ENCODE measurements at regions not wholly inside any gene's neighbourhood (a gene's known extent, or its start where the extent isn't known, plus 50 kb on each side); places are given as distances from the start of the nearest gene placed in this dataset.

DNA sequence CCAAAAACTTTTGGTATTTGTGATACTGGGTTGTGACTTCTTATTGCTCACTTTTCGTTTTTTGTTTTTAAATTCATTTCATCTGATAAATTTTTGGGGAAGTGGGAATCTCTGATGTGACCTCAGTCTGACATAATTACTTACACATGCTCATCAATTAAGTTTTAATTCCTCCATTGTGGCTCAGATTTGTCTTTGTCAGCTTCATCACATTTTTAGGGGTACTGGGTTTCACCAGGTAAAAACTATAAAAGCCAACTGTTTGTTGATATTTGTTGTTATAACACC, 425.3 kb upstream of the TGFBR2 start:
- H3K27ac ChIP-seq = no peak overlapping the region
- H3K36me3 ChIP-seq = no peaks in the 10 kb centered on the region
- TF ChIP-seq Cebpa-rat (IDR thresholded peaks at IDR 0.05) = no peak
- no peaks in the 10 kb centered on the region for H3K27me3 ChIP-seq
- H3K9ac ChIP-seq = no peak overlapping the region
- H4K20me1 ChIP-seq = no peaks in the 10 kb centered on the region
- no peaks in the 10 kb centered on the region for H3K9me3 ChIP-seq
- no peak overlapping the region for H3K4me3 ChIP-seq
- no peaks in the 10 kb centered on the region for H3K4me1 ChIP-seq
- no peak overlapping the region for H3K4me2 ChIP-seq

- Histone ChIP-seq H3K4me1 (no peaks in the 10 kb centered on the region), H3K9ac (no peak overlapping the region), H3K4me2 (no peak overlapping the region), H3K27ac (no peak overlapping the region), H3K9me3 (no peaks in the 10 kb centered on the region), H3K27me3 (no peaks in the 10 kb centered on the region), H3K4me3 (no peak overlapping the region), H4K20me1 (no peaks in the 10 kb centered on the region), H3K36me3 (no peaks in the 10 kb centered on the region)
- TF ChIP-seq Cebpa-rat (IDR thresholded peaks at IDR 0.05) = no peak
These were observed 424.8 kb upstream of the TGFBR2 start for GRCh38 chr3:30181581-30181980.

GRCh38 chr3:30183421-30183820, 423.0 kb upstream of the TGFBR2 start:
- Histone ChIP-seq H3K9me3 (no peaks in the 10 kb centered on the region), H3K4me3 (no peak overlapping the region), H3K36me3 (no peaks in the 10 kb centered on the region), H3K27ac (no peak overlapping the region), H3K27me3 (no peaks in the 10 kb centered on the region), H3K4me2 (no peak overlapping the region), H4K20me1 (no peaks in the 10 kb centered on the region), H3K4me1 (no peaks in the 10 kb centered on the region), H3K9ac (no peak overlapping the region)
- TF ChIP-seq Cebpa-rat (IDR thresholded peaks at IDR 0.05) = no peak

GRCh38 chr3:30184091-30184810, 422.1 kb upstream of the TGFBR2 start:
- H3K4me3 ChIP-seq = no peak overlapping the region
- no peaks in the 10 kb centered on the region for H4K20me1 ChIP-seq
- no peak overlapping the region for H3K4me2 ChIP-seq
- H3K9ac ChIP-seq = no peak overlapping the region
- no peak for TF ChIP-seq Cebpa-rat (IDR thresholded peaks at IDR 0.05)
- H3K27ac ChIP-seq = no peak overlapping the region
- no peaks in the 10 kb centered on the region for H3K9me3 ChIP-seq
- H3K27me3 ChIP-seq = no peaks in the 10 kb centered on the region
- no peaks in the 10 kb centered on the region for H3K36me3 ChIP-seq
- no peaks in the 10 kb centered on the region for H3K4me1 ChIP-seq

GRCh38 chr3:30185872-30186271, 420.5 kb upstream of the TGFBR2 start:
- no peaks in the 10 kb centered on the region for H3K27me3 ChIP-seq
- no peak overlapping the region for H3K9ac ChIP-seq
- H3K4me3 ChIP-seq = no peak overlapping the region
- no peak overlapping the region for H3K27ac ChIP-seq
- H3K9me3 ChIP-seq = no peaks in the 10 kb centered on the region
- no peaks in the 10 kb centered on the region for H3K4me1 ChIP-seq
- H3K36me3 ChIP-seq = no peaks in the 10 kb centered on the region
- TF ChIP-seq Cebpa-rat (IDR thresholded peaks at IDR 0.05) = no peak
- no peak overlapping the region for H3K4me2 ChIP-seq
- no peaks in the 10 kb centered on the region for H4K20me1 ChIP-seq

- no peaks in the 10 kb centered on the region for H4K20me1 ChIP-seq
- TF ChIP-seq Cebpa-rat (IDR thresholded peaks at IDR 0.05) = no peak
- no peak overlapping the region for H3K9ac ChIP-seq
- H3K9me3 ChIP-seq = no peaks in the 10 kb centered on the region
- H3K27ac ChIP-seq = no peak overlapping the region
- H3K4me1 ChIP-seq = no peaks in the 10 kb centered on the region
- no peak overlapping the region for H3K4me2 ChIP-seq
- no peaks in the 10 kb centered on the region for H3K36me3 ChIP-seq
- no peak overlapping the region for H3K4me3 ChIP-seq
- no peaks in the 10 kb centered on the region for H3K27me3 ChIP-seq
These were observed 419.6 kb upstream of the TGFBR2 start for GRCh38 chr3:30186741-30187219.

DNA sequence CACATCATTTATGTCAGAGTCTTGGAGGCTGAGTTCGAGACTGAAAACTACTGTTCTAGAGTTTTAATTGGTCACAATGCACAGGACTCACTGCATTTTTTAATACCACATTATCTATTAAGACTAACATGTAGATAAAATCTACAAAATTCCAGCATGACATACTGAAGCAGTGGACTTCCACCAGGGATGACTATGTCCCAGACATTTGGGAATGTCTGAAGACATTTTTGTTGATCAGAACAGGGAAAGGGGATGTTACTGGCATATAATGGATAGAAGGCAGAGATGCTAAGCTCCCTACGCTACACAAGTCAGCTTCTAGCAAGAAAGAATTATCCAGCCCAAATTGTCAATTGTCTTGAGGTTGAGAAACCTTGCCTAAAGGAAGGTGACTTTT, 419.0 kb upstream of the TGFBR2 start:
- Histone ChIP-seq H3K4me1 (no peaks in the 10 kb centered on the region), H3K4me3 (no peak overlapping the region), H3K36me3 (no peaks in the 10 kb centered on the region), H3K9ac (no peak overlapping the region), H3K9me3 (no peaks in the 10 kb centered on the region), H4K20me1 (no peaks in the 10 kb centered on the region), H3K4me2 (no peak overlapping the region), H3K27ac (no peak overlapping the region), H3K27me3 (no peaks in the 10 kb centered on the region)
- no peak for TF ChIP-seq Cebpa-rat (IDR thresholded peaks at IDR 0.05)

DNA sequence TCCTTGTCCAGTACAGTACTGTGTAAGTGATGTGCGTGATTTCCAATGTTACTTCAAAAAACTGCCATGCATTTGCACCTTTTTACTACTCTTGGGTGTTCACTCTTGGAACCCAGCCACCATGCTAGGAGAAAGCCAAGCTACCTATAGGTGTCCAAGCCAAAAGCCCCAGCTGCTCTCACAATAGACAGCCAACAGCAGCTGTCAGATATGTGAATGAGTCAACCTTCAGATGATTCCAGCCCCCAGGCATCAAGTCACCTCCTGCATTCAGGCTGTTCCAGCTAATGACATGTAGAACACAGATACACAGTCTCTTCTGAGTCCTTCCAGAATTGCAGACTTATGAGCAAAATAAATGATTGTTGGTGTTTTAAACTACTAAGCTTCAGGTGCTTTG, 417.7 kb upstream of the TGFBR2 start:
- no peaks in the 10 kb centered on the region for H3K27me3 ChIP-seq
- H3K4me1 ChIP-seq = peaks cover 4% of the 10 kb centered on the region
- no peaks in the 10 kb centered on the region for H3K9me3 ChIP-seq
- no peak overlapping the region for H3K4me3 ChIP-seq
- no peak overlapping the region for H3K9ac ChIP-seq
- H3K36me3 ChIP-seq = no peaks in the 10 kb centered on the region
- no peak overlapping the region for H3K27ac ChIP-seq
- no peak for TF ChIP-seq Cebpa-rat (IDR thresholded peaks at IDR 0.05)
- H4K20me1 ChIP-seq = no peaks in the 10 kb centered on the region
- no peak overlapping the region for H3K4me2 ChIP-seq

GRCh38 chr3:30189900-30190299, 416.5 kb upstream of the TGFBR2 start:
- no peak for TF ChIP-seq Cebpa-rat (IDR thresholded peaks at IDR 0.05)
- no peaks in the 10 kb centered on the region for H3K9me3 ChIP-seq
- no peaks in the 10 kb centered on the region for H3K36me3 ChIP-seq
- H3K9ac ChIP-seq = no peak overlapping the region
- peaks cover 5% of the 10 kb centered on the region for H3K4me1 ChIP-seq
- no peak overlapping the region for H3K4me3 ChIP-seq
- H3K27me3 ChIP-seq = no peaks in the 10 kb centered on the region
- H4K20me1 ChIP-seq = no peaks in the 10 kb centered on the region
- H3K4me2 ChIP-seq = no peak overlapping the region
- H3K27ac ChIP-seq = no peak overlapping the region

DNA sequence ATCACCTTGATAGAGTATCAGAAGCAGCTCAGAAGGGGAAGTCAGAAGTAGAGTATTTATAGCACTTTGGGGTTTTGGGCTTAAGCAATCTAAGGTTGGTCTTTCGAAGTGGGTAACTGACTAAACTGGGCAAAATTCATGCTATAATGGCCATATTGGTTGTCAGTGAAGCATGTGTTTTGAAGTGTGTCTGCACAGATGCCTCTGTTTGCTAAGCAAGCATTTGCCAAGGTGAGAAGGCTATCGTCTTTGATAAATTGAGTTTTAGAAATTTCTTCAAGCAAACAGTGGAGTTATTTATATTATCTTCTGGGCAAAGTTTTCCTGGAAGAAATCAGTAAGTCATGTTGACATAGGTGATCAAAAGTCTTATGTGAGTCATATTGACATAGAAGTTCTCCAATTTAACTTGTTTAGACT, 412.8 kb upstream of the TGFBR2 start:
- no peak for TF ChIP-seq Cebpa-rat (IDR thresholded peaks at IDR 0.05)
- no peak overlapping the region for H3K27ac ChIP-seq

GRCh38 chr3:30195352-30195751, 411.0 kb upstream of the TGFBR2 start:
- Histone ChIP-seq H3K4me1 (peaks cover 29% of the 10 kb centered on the region), H3K4me2 (no peak overlapping the region), H3K27ac (no peak overlapping the region), H4K20me1 (no peaks in the 10 kb centered on the region), H3K9me3 (no peaks in the 10 kb centered on the region), H3K27me3 (no peaks in the 10 kb centered on the region), H3K9ac (no peak overlapping the region), H3K4me3 (no peak overlapping the region), H3K36me3 (no peaks in the 10 kb centered on the region)
- TF ChIP-seq Cebpa-rat (IDR thresholded peaks at IDR 0.05) = no peak

More for the DNA sequence above, 412.8 kb upstream of the TGFBR2 start:
- H3K4me1 ChIP-seq = peaks cover 25% of the 10 kb centered on the region
- H3K36me3 ChIP-seq = no peaks in the 10 kb centered on the region
- no peaks in the 10 kb centered on the region for H3K27me3 ChIP-seq
- no peak overlapping the region for H3K4me3 ChIP-seq
- no peak overlapping the region for H3K9ac ChIP-seq
- H3K4me2 ChIP-seq = 0 out of 2 replicates have a peak overlapping the region, but pooled peaks have one; percentile 16
- no peaks in the 10 kb centered on the region for H4K20me1 ChIP-seq
- no peaks in the 10 kb centered on the region for H3K9me3 ChIP-seq
